WTC11 (cell line): ENCODE measurements at regions not wholly inside any gene's neighbourhood (a gene's known extent, or its start where the extent isn't known, plus 50 kb on each side); places are given as distances from the start of the nearest gene placed in this dataset.

ENCODE experiments used
- ATAC-seq: fragments of 200-7000 bp; cut with Tn5 transposase; 2 replicates; pipeline ENCODE4 v1.10.0; 2021; ENCODE audit warnings: mild to moderate bottlenecking, moderate library complexity
- CTCF ChIA-PET: fragments of 300-600 bp; sonication (Branson Sonifier 250); formaldehyde crosslinking; loops from one replicate; lab custom pipeline; 2021; ENCODE audit warnings: antibody characterized with exemption; lab: Charles Lee
- POLR2A ChIA-PET: fragments of 350-600 bp; sonication (Branson Sonifier 250); formaldehyde crosslinking; loops from one replicate; lab custom pipeline; 2021; ENCODE audit warnings: antibody characterized with exemption; lab: Charles Lee
- DNase-seq: peaks from one replicate; pipeline ENCODE4 v3.0.0; 2021; ENCODE audit warnings: low spot score
- H3K27ac Mint-ChIP-seq: 2 replicates; pipeline ENCODE4 v1.8.0; 2021; ENCODE audit warnings: mixed read lengths
- H3K27me3 Mint-ChIP-seq: 2 replicates; pipeline ENCODE4 v1.8.0; 2021; ENCODE audit warnings: low read depth, mild to moderate bottlenecking, moderate library complexity, mixed read lengths
- H3K36me3 Mint-ChIP-seq: 2 replicates; pipeline ENCODE4 v1.8.0; 2021; ENCODE audit warnings: mixed read lengths
- H3K4me1 Mint-ChIP-seq: 2 replicates; pipeline ENCODE4 v1.8.0; 2022; ENCODE audit warnings: mixed read lengths
- H3K4me3 Mint-ChIP-seq: 2 replicates; pipeline ENCODE4 v1.8.0; 2021; ENCODE audit warnings: mild to moderate bottlenecking, moderate library complexity, mixed read lengths
- H3K9me3 Mint-ChIP-seq: 2 replicates; pipeline ENCODE4 v1.8.0; 2021; ENCODE audit warnings: mixed read lengths
- CBFB ChIP-seq: sonication (generic); formaldehyde crosslinking; IDR thresholded peaks from 2 replicates; pipeline ENCODE4 v1.8.1; 2022; ENCODE audit warnings: mild to moderate bottlenecking, low read depth, missing genetic modification reagents
- CREB1 ChIP-seq: sonication (generic); formaldehyde crosslinking; IDR thresholded peaks from 2 replicates; pipeline ENCODE4 v1.8.0; 2023; ENCODE audit warnings: mild to moderate bottlenecking, missing genetic modification reagents
- EMX1 ChIP-seq: fragments of 250-450 bp; sonication (Bioruptor Pico); IDR thresholded peaks from 2 replicates; pipeline ENCODE4 v1.8.0; 2021; ENCODE audit warnings: mild to moderate bottlenecking
- JUN ChIP-seq: sonication (generic); formaldehyde crosslinking; IDR thresholded peaks from 2 replicates; pipeline ENCODE4 v1.8.0; 2023; ENCODE audit warnings: mild to moderate bottlenecking, missing genetic modification reagents
- MXD4 ChIP-seq: fragments of 250-450 bp; sonication (Bioruptor Pico); IDR thresholded peaks from 2 replicates; pipeline ENCODE4 v1.8.0; 2021; ENCODE audit warnings: mild to moderate bottlenecking, moderate library complexity, borderline replicate concordance
- NFYB ChIP-seq: sonication (generic); formaldehyde crosslinking; conservative IDR thresholded peaks from 2 replicates; pipeline ENCODE4 v1.8.0; 2022; ENCODE audit warnings: low read depth, missing genetic modification reagents
- NR1H2 ChIP-seq: sonication (generic); formaldehyde crosslinking; IDR thresholded peaks from 2 replicates; pipeline ENCODE4 v1.9.0; 2021; ENCODE audit warnings: mild to moderate bottlenecking, moderate library complexity, missing genetic modification reagents
- RORB ChIP-seq: fragments of 250-450 bp; sonication (Bioruptor Pico); IDR thresholded peaks from 2 replicates; pipeline ENCODE4 v1.9.0; 2021; ENCODE audit warnings: mild to moderate bottlenecking
- SP1 ChIP-seq: sonication (generic); formaldehyde crosslinking; conservative IDR thresholded peaks from 2 replicates; pipeline ENCODE4 v1.8.1; 2022; ENCODE audit warnings: missing genetic modification reagents
- TCF7 ChIP-seq: sonication (generic); formaldehyde crosslinking; IDR thresholded peaks from 2 replicates; pipeline ENCODE4 v1.8.0; 2022; ENCODE audit warnings: mild to moderate bottlenecking, low read depth, missing genetic modification reagents, moderate library complexity
- TEAD4 ChIP-seq: sonication (generic); formaldehyde crosslinking; IDR thresholded peaks from 2 replicates; pipeline ENCODE4 v1.8.0; 2022; ENCODE audit warnings: mild to moderate bottlenecking, missing genetic modification reagents
- ZNF317 ChIP-seq: sonication (generic); formaldehyde crosslinking; IDR thresholded peaks from 2 replicates; pipeline ENCODE4 v1.8.1; 2023; ENCODE audit warnings: low read depth, mild to moderate bottlenecking, moderate library complexity, missing genetic modification reagents, borderline replicate concordance
- ZNF532 ChIP-seq: fragments of 250-450 bp; sonication (Bioruptor Pico); IDR thresholded peaks from 2 replicates; pipeline ENCODE4 v1.9.0; 2021; ENCODE audit warnings: mild to moderate bottlenecking, borderline replicate concordance
- TF ChIP-seq, protein P1 (sequence below): sonication (generic); formaldehyde crosslinking; IDR thresholded peaks from 2 replicates; pipeline ENCODE4 v1.8.1; 2023; ENCODE audit warnings: mild to moderate bottlenecking, missing genetic modification reagents, moderate library complexity
- TF ChIP-seq, protein P2 (sequence below): sonication (generic); formaldehyde crosslinking; IDR thresholded peaks from 2 replicates; pipeline ENCODE4 v1.8.0; 2022; ENCODE audit warnings: mild to moderate bottlenecking, missing genetic modification reagents
- TF ChIP-seq, protein P3 (sequence below): sonication (generic); formaldehyde crosslinking; conservative IDR thresholded peaks from 2 replicates; pipeline ENCODE4 v1.8.1; 2022; ENCODE audit warnings: mild to moderate bottlenecking, missing genetic modification reagents
- TF ChIP-seq, protein P4 (sequence below): sonication (generic); formaldehyde crosslinking; IDR thresholded peaks from 2 replicates; pipeline ENCODE4 v1.8.0; 2023; ENCODE audit warnings: missing genetic modification reagents, mild to moderate bottlenecking, borderline replicate concordance
- TF ChIP-seq, protein P5 (sequence below): sonication (generic); formaldehyde crosslinking; IDR thresholded peaks from 2 replicates; pipeline ENCODE4 v1.8.1; 2023; ENCODE audit warnings: mild to moderate bottlenecking, missing genetic modification reagents

- H3K27me3 Mint-ChIP-seq = no peaks in the 10 kb centered on the region
- no peak for ATAC-seq
- no peaks in the 10 kb centered on the region for H3K36me3 Mint-ChIP-seq
- TF ChIP-seq ZNF317 (CRISPR knock-in tag) (no peak), EMX1 (CRISPR knock-in tag) (no peak), ZNF532 (CRISPR knock-in tag) (no peak), TEAD4 (CRISPR knock-in tag) (no peak), CREB1 (CRISPR knock-in tag) (no peak), SP1 (CRISPR knock-in tag) (no peak), JUN (CRISPR knock-in tag) (no peak), CBFB (CRISPR knock-in tag) (no peak), TCF7 (CRISPR knock-in tag) (no peak), NR1H2 (no peak), RORB (no peak), MXD4 (no peak), NFYB (no peak)
- TF ChIP-seq, protein P1, sequence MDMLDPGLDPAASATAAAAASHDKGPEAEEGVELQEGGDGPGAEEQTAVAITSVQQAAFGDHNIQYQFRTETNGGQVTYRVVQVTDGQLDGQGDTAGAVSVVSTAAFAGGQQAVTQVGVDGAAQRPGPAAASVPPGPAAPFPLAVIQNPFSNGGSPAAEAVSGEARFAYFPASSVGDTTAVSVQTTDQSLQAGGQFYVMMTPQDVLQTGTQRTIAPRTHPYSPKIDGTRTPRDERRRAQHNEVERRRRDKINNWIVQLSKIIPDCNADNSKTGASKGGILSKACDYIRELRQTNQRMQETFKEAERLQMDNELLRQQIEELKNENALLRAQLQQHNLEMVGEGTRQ (CRISPR knock-in tag) = no peak
- TF ChIP-seq, protein P2, sequence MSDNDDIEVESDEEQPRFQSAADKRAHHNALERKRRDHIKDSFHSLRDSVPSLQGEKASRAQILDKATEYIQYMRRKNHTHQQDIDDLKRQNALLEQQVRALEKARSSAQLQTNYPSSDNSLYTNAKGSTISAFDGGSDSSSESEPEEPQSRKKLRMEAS = no peak
- TF ChIP-seq, protein P3, sequence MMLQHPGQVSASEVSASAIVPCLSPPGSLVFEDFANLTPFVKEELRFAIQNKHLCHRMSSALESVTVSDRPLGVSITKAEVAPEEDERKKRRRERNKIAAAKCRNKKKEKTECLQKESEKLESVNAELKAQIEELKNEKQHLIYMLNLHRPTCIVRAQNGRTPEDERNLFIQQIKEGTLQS = no peak
- TF ChIP-seq, protein P4, sequence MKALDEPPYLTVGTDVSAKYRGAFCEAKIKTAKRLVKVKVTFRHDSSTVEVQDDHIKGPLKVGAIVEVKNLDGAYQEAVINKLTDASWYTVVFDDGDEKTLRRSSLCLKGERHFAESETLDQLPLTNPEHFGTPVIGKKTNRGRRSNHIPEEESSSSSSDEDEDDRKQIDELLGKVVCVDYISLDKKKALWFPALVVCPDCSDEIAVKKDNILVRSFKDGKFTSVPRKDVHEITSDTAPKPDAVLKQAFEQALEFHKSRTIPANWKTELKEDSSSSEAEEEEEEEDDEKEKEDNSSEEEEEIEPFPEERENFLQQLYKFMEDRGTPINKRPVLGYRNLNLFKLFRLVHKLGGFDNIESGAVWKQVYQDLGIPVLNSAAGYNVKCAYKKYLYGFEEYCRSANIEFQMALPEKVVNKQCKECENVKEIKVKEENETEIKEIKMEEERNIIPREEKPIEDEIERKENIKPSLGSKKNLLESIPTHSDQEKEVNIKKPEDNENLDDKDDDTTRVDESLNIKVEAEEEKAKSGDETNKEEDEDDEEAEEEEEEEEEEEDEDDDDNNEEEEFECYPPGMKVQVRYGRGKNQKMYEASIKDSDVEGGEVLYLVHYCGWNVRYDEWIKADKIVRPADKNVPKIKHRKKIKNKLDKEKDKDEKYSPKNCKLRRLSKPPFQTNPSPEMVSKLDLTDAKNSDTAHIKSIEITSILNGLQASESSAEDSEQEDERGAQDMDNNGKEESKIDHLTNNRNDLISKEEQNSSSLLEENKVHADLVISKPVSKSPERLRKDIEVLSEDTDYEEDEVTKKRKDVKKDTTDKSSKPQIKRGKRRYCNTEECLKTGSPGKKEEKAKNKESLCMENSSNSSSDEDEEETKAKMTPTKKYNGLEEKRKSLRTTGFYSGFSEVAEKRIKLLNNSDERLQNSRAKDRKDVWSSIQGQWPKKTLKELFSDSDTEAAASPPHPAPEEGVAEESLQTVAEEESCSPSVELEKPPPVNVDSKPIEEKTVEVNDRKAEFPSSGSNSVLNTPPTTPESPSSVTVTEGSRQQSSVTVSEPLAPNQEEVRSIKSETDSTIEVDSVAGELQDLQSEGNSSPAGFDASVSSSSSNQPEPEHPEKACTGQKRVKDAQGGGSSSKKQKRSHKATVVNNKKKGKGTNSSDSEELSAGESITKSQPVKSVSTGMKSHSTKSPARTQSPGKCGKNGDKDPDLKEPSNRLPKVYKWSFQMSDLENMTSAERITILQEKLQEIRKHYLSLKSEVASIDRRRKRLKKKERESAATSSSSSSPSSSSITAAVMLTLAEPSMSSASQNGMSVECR (CRISPR knock-in tag) = no peak
- TF ChIP-seq, protein P5, sequence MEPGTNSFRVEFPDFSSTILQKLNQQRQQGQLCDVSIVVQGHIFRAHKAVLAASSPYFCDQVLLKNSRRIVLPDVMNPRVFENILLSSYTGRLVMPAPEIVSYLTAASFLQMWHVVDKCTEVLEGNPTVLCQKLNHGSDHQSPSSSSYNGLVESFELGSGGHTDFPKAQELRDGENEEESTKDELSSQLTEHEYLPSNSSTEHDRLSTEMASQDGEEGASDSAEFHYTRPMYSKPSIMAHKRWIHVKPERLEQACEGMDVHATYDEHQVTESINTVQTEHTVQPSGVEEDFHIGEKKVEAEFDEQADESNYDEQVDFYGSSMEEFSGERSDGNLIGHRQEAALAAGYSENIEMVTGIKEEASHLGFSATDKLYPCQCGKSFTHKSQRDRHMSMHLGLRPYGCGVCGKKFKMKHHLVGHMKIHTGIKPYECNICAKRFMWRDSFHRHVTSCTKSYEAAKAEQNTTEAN (CRISPR knock-in tag) = no peak
- CTCF ChIA-PET = no interaction called here
- H3K4me1 Mint-ChIP-seq = no peaks in the 10 kb centered on the region
- H3K9me3 Mint-ChIP-seq = no peaks in the 10 kb centered on the region
- H3K4me3 Mint-ChIP-seq = no peak overlapping the region
- POLR2A ChIA-PET = no interaction called here
- no peak for DNase-seq
- H3K27ac Mint-ChIP-seq = no peak overlapping the region
These were observed 785.8 kb upstream of the SLC10A2 start for GRCh38 chr13:103852036-103852435.
